Prostate gland (tissue), 2 donors: ENCODE measurements at regions not wholly inside any gene's neighbourhood (a gene's known extent, or its start where the extent isn't known, plus 50 kb on each side); places are given as distances from the start of the nearest gene placed in this dataset.
"Not testable (repeated sequence)": the region's sequence is repeated elsewhere in the genome, so short reads cannot be mapped to it uniquely, and the experiment has no call there.

Experiments
- DNase-seq: peaks from one replicate; pipeline ENCODE4 v3.0.0-alpha.2; 2019; ENCODE audit warnings: low spot score
- H3K27ac ChIP-seq, 2 donors: fragments of 200-600 bp; sonication (generic); 2 replicates each; pipeline ENCODE4 v1.5.1; 2017 to 2019
- H3K27me3 ChIP-seq: fragments of 200-600 bp; sonication (generic); replicated peaks from 2 replicates; pipeline ENCODE4 v1.5.1; 2019; ENCODE audit not compliant: insufficient read depth
- H3K36me3 ChIP-seq, 2 donors: fragments of 200-600 bp; sonication (generic); 1 replicate in 1 of 2; 2 replicates in 1 of 2; pipeline versions ENCODE4 v1.5.1 to v1.8.1; 2017 to 2019
- H3K4me1 ChIP-seq: fragments of 200-600 bp; sonication (generic); replicated peaks from 2 replicates; pipeline ENCODE4 v1.5.1; 2019
- H3K4me3 ChIP-seq, 2 donors: fragments of 200-600 bp; sonication (generic); 2 replicates each; pipeline ENCODE4 v1.5.1; 2017 to 2019
- H3K9me3 ChIP-seq: fragments of 200-600 bp; sonication (generic); 2 replicates; pipeline ENCODE4 v1.5.1; 2017
- POLR2A ChIP-seq: fragments of 450-650 bp; IDR thresholded peaks from one replicate; pipeline ENCODE4 v1.6.1; 2016; ENCODE audit warnings: antibody characterized with exemption, mild to moderate bottlenecking
- POLR2AphosphoS5 ChIP-seq: sonication (generic); formaldehyde crosslinking; IDR thresholded peaks from one replicate; pipeline ENCODE4 v1.6.1; 2017; ENCODE audit warnings: antibody characterized with exemption
- WGBS: methylation state at CpG from one replicate; pipeline ENCODE4 v1.1.5; 2018; 5-methylcytosine and 5-hydroxymethylcytosine counted together
- intact Hi-C: fragments of 100-400 bp; cut with DNase I; formaldehyde crosslinking; loops from one replicate; pipeline ENCODE4 v1.14.2; 2022
- TF ChIP-seq, protein P1 (sequence below), 4 experiments: fragments of 200-600 bp in 2 of 4; fragments of 450-650 bp in 2 of 4; sonication (generic) in 2 of 4; IDR thresholded peaks; 1 replicate in 3 of 4; 2 replicates in 1 of 4; pipeline ENCODE4 v1.5.1; 2016 to 2019; ENCODE audit warnings: antibody characterized with exemption in 4 of 4, mild to moderate bottlenecking in 2 of 4, moderate library complexity in 2 of 4

DNA sequence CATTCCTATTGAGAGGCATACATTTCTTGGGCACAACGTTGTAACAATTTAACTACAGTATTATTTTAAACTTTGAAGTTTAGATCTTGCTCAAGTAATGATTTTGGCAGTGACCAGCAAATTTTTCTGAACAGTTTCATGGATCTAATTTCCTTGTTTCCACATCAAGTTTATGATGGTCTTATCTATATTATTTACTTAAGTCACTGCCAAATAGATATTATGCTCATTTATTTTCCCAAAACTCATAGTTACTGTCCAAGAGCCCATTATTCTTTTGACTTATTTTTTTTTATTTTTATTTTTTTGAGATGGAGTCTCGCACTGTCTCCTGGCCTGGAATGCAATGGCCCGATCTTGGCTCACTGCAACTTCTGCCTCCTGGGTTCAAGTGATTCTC lies 86.5 kb upstream of the TLE4 start:
- Histone ChIP-seq H3K4me3 (no peak overlapping the region), H3K4me1 (peaks cover 4% of the 10 kb centered on the region), H3K36me3 (no peaks in the 10 kb centered on the region), H3K27ac (no peak overlapping the region), H3K9me3 (no peaks in the 10 kb centered on the region), H3K27me3 (no peaks in the 10 kb centered on the region)
- no peak for DNase-seq
- intact Hi-C loops: no loop called here
- TF ChIP-seq POLR2AphosphoS5 (no peak), POLR2A (no peak)
- TF ChIP-seq, protein P1, sequence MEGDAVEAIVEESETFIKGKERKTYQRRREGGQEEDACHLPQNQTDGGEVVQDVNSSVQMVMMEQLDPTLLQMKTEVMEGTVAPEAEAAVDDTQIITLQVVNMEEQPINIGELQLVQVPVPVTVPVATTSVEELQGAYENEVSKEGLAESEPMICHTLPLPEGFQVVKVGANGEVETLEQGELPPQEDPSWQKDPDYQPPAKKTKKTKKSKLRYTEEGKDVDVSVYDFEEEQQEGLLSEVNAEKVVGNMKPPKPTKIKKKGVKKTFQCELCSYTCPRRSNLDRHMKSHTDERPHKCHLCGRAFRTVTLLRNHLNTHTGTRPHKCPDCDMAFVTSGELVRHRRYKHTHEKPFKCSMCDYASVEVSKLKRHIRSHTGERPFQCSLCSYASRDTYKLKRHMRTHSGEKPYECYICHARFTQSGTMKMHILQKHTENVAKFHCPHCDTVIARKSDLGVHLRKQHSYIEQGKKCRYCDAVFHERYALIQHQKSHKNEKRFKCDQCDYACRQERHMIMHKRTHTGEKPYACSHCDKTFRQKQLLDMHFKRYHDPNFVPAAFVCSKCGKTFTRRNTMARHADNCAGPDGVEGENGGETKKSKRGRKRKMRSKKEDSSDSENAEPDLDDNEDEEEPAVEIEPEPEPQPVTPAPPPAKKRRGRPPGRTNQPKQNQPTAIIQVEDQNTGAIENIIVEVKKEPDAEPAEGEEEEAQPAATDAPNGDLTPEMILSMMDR (IDR thresholded peaks at IDR 0.05): no peak
- 64% methylated on average over 3 of the region's 3 CpGs for WGBS

DNA sequence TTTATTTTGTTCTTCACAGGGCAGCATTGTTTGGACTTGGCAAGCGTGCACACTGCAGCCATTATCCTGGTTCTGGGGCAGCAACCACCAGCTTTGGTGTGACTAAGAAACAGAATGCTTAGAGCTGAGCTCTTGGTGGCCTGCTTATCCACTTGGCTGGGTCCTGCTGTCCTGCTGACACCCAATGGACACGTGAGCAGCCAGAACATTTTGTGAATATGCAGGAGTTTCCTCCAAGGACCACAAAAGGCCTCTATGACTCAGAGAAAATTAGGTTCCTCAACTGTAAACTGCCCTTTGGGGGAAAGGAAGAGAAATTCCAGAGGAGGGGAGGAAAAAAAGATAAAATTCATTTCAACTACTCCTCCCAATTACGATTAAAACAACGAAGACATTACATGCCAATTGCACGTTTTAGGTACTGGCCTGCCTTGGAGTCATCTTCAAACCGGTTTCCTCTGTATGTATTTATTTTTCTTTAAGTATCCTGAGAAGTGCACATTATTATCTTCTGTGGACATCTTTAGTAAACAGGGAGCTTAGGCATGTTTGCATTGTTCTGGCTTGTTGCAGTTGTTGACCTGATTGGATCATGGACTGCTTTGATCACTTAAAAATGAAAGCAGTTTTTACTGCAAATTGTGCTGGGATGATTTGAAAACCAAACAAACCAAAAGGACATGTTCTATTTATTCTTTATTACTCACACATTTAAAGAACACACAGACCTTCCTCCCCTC lies 82.3 kb upstream of the TLE4 start:
- TF ChIP-seq POLR2A: no peak
- TF ChIP-seq POLR2AphosphoS5: peak; percentile 90
- intact Hi-C loops: no loop called here
- Histone ChIP-seq H3K27me3 (no peaks in the 10 kb centered on the region), H3K9me3 (no peaks in the 10 kb centered on the region), H3K4me1 (peaks cover 4% of the 10 kb centered on the region), H3K36me3 (no peaks in the 10 kb centered on the region), H3K27ac (peak overlapping the region in 1 of 2 donors; percentile 43), H3K4me3 (no peak overlapping the region)
- DNase-seq: peak; percentile 67
- WGBS: 16% methylated on average over 6 of the region's 6 CpGs

DNA sequence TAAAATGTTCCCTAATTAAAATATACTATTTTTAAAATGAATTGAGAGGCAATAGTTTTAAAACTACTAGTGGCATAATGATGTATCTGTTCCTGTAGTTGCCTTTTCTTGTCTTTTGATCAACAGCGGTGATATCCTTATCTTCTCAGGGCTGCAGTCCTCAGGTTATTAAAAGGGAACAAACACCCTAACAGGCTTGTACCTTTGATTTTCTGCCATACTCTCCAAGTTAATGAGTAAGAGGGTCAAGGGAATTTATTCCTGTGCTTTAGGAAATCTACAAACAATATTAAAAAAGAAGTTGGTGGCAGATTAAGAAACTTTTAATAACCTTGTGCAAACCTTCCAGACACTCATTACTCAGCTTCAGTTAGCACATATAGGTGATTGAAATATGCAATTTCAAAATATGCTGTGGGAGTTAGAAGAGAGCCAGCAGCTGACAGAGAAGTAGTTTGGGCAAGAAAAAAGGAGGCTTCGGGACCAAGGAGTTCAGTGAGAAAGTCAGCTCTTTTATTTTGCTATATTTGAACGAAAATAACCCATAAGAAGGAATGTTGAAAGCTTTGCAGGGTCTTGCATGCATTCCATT lies 81.0 kb upstream of the TLE4 start:
- Histone ChIP-seq H3K9me3 (no peaks in the 10 kb centered on the region), H3K27me3 (no peaks in the 10 kb centered on the region), H3K36me3 (no peaks in the 10 kb centered on the region), H3K27ac (no peak overlapping the region), H3K4me1 (peaks cover 4% of the 10 kb centered on the region), H3K4me3 (no peak overlapping the region)
- intact Hi-C loops: no loop called here
- WGBS: 50% methylated on average over 3 of the region's 3 CpGs
- no peak for DNase-seq
- TF ChIP-seq, protein P1 (IDR thresholded peaks at IDR 0.05): no peak
- TF ChIP-seq POLR2AphosphoS5 (no peak), POLR2A (no peak)

DNA sequence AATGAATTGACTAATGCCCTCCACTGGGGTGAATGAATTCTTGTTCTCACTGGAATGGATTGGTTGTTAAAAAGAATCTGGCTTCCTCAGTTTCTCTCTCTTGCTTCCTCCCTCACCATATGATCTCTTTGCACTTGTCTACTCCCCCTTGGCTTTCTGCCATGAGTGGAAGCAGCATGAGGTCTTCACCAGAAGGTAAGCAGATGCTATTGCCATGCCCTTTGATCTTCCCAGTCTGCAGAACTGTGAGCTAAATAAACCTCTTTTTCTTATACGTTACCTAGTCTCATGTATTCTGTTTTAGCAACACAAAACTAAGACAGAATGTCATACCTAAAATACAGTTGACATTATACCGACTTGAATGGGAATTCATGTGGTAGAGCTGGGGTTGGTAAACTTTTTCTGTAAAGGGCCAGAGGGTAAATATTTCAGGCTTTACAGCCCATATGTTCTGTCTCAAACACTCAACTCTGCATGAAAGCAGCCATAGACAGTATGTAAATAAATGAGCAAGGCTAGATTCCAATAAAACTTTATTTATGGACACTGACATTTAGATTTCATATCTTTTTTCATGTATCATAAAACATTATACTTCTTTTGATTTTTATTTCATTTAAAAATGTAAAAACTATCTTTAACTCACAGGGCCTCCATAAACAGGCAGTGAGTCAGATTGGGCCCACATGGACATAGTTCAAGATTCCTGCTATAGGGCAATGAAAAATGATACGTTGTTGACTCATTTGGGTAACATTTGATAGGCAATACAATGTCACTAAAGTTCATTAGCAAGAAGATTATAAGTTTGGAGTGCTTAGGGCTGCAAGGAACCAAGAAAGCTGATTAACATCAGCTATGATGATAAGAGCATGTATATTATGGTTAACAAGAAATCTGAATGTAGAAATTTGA lies 79.4 kb upstream of the TLE4 start:
- Histone ChIP-seq H3K4me3 (no peak overlapping the region), H3K36me3 (no peaks in the 10 kb centered on the region), H3K27me3 (no peaks in the 10 kb centered on the region), H3K9me3 (no peaks in the 10 kb centered on the region), H3K4me1 (peaks cover 4% of the 10 kb centered on the region), H3K27ac (no peak overlapping the region)
- TF ChIP-seq, protein P1 (IDR thresholded peaks at IDR 0.05): no peak
- no peak for TF ChIP-seq POLR2AphosphoS5
- TF ChIP-seq POLR2A: no peak
- intact Hi-C loops: no loop called here
- DNase-seq: no peak
- WGBS: 67% methylated on average over 3 of the region's 3 CpGs

DNA sequence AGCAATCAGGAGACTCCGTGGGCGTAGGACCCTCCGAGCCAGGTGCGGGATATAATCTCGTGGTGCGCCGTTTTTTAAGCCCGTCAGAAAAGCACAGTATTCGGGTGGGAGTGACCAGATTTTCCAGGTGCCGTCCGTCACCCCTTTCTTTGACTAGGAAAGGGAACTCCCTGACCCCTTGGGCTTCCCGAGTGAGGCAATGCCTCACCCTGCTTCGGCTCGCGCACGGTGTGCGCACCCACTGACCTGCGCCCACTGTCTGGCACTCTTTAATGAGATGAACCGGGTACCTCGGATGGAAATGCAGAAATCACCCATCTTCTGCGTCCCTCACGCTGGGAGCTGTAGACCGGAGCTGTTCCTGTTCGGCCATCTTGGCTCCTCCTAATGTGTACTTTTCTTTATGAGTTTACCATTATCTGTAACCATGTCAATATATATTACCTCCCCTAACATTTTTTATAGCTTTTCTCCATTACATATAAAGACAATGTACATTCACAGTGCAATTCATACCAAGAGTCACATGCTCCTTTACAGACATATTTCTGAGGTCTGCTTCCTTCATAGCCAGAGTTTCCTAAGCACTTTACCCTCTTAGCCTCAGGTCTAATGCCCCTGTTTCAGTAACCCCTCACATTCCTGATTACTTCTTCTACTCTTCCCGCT lies 71.4 kb upstream of the TLE4 start:
- H3K36me3 ChIP-seq, H3K4me3 ChIP-seq, DNase-seq, H3K4me1 ChIP-seq, H3K9me3 ChIP-seq, H3K27ac ChIP-seq, intact Hi-C loops, H3K27me3 ChIP-seq: not testable (repeated sequence)
- peak; percentile 12 for TF ChIP-seq POLR2AphosphoS5
- 94% methylated on average over 25 of the region's 25 CpGs for WGBS
